Heart left ventricle (tissue), 13 donors: ENCODE measurements at regions not wholly inside any gene's neighbourhood (a gene's known extent, or its start where the extent isn't known, plus 50 kb on each side); places are given as distances from the start of the nearest gene placed in this dataset.

Experiments
- POLR2A ChIP-seq, 2 donors: fragments of 450-650 bp; IDR thresholded peaks; one replicate each; pipeline ENCODE4 v1.6.1; 2017; ENCODE audit warnings: antibody characterized with exemption in 2 of 2, mild to moderate bottlenecking in 2 of 2, moderate library complexity in 2 of 2
- TF ChIP-seq, protein P1 (sequence below), 12 donors: fragments of 200-600 bp; sonication (generic) in 4 of 12; IDR thresholded peaks; one replicate each; pipeline versions ENCODE4 v1.5.0 to v1.8.0; 2018 to 2022; ENCODE audit warnings: antibody characterized with exemption in 12 of 12, mild to moderate bottlenecking in 5 of 12
- donor health status: ischemic (EF 13 %, LVEDD 7.1; RV severe dilation, severe dysfunction).
- donor health status: DM: no; HTN: yes; CAD: no.
- donor health status: DM: no; HTN: no; CAD: no.
- donor health status: ischemic (EF 25% LVEDD 6.9; RV normal size, moderate dysfunction).
- donor health status: ischemic (EF 25% LVEDD 5.7; RV mildly dilated, moderate dysfunction).
- donor health status: ischemic (EF 35%, LVEDD 5.7; RV mildly dilated, moderate dysfunction).
- donor health status: nonischemic (EF 11% LVEDD 7.7; RV severe dilation, severe dysfunction).
- donor health status: DM: yes; HTN: yes; CAD: no.
- donor health status: PGD.
- donor health status: ischemic (EF 29% LVEDD 5.4; RV normal size, mild dysfunction).
- donor health status: nonischemic (EF 23%, LVEDD 6.1; RV moderate dilation, normal function).

DNA sequence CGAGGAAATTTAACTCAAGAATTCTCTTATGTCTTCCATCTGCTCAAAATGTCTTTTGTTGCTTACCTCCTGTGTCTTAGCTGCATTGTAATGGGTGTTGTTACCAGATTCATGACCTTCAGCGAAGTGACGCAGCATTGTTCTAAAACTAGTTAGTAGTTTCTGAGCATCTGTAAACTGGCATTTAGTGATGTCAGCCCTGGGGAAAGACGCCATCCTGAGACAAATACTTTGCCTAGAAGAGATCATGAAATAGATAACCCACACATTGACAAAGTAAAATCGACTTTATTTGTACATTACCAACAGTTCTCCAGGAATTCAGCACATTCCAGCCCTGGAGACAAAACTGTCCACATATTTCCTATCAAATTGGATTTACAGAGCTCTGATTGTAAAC is 87.8 kb downstream of the GPAM start:
- TF ChIP-seq, protein P1, sequence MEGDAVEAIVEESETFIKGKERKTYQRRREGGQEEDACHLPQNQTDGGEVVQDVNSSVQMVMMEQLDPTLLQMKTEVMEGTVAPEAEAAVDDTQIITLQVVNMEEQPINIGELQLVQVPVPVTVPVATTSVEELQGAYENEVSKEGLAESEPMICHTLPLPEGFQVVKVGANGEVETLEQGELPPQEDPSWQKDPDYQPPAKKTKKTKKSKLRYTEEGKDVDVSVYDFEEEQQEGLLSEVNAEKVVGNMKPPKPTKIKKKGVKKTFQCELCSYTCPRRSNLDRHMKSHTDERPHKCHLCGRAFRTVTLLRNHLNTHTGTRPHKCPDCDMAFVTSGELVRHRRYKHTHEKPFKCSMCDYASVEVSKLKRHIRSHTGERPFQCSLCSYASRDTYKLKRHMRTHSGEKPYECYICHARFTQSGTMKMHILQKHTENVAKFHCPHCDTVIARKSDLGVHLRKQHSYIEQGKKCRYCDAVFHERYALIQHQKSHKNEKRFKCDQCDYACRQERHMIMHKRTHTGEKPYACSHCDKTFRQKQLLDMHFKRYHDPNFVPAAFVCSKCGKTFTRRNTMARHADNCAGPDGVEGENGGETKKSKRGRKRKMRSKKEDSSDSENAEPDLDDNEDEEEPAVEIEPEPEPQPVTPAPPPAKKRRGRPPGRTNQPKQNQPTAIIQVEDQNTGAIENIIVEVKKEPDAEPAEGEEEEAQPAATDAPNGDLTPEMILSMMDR (IDR thresholded peaks at IDR 0.05), result no peak
- TF ChIP-seq POLR2A (IDR thresholded peaks at IDR 0.05), result no peak
